ENCODE measurements at regions not wholly inside any gene's neighbourhood (a gene's known extent, or its start where the extent isn't known, plus 50 kb on each side); places are given as distances from the start of the nearest gene placed in this dataset.
"Not testable (repeated sequence)": the region's sequence is repeated elsewhere in the genome, so short reads cannot be mapped to it uniquely, and the experiment has no call there.

GRCh38 chr11:71774603-71775222 lies 58.3 kb upstream of the DEFB108B start:
- no peak for DNase-seq (ENCODE audit: insufficient read length, low spot score)
- TF ChIP-seq POU2F2 (IDR thresholded peaks at IDR 0.05; ENCODE audit: low read depth, low read length) (no peak), SPI1 (IDR thresholded peaks at IDR 0.05; ENCODE audit: low read depth, low read length) (no peak), POLR2A (IDR thresholded peaks at IDR 0.05; ENCODE audit: low read depth, low read length) (no peak)
- no peak for FAIRE-seq

- FAIRE-seq; DNase-seq (ENCODE audit: insufficient read length, low spot score): not testable (repeated sequence)
Observed at GRCh38 chr11:71780116-71780515, 52.9 kb upstream of the DEFB108B start.

GRCh38 chr11:71780771-71781170 lies 52.2 kb upstream of the DEFB108B start:
- FAIRE-seq; DNase-seq (ENCODE audit: insufficient read length, low spot score): not testable (repeated sequence)

- FAIRE-seq; DNase-seq (ENCODE audit: insufficient read length, low spot score): not testable (repeated sequence)
Observed at GRCh38 chr11:71781491-71781890, 51.5 kb upstream of the DEFB108B start.

GRCh38 chr11:71782229-71782861 lies 50.7 kb upstream of the DEFB108B start:
- not testable (repeated sequence) for DNase-seq (ENCODE audit: insufficient read length, low spot score); FAIRE-seq

- DNase-seq (ENCODE audit: insufficient read length, low spot score): not testable (repeated sequence)
Observed at GRCh38 chr11:71783191-71783590, 49.8 kb upstream of the DEFB108B start.

More at GRCh38 chr11:71783191-71783590, 49.8 kb upstream of the DEFB108B start:
- not testable (repeated sequence) for FAIRE-seq
